ENCODE measurements at regions not wholly inside any gene's neighbourhood (a gene's known extent, or its start where the extent isn't known, plus 50 kb on each side); places are given as distances from the start of the nearest gene placed in this dataset.
"Not testable (repeated sequence)": the region's sequence is repeated elsewhere in the genome, so short reads cannot be mapped to it uniquely, and the experiment has no call there.

- Histone ChIP-seq H3K9me2 (replicated peaks; ENCODE audit: low read depth, low read length) (no peaks in the 10 kb centered on the region), H2AFZ (ENCODE audit: low read length) (no peak overlapping the region), H3K9me3 (ENCODE audit: insufficient read depth, low read depth, low read length) (peaks cover 15% of the 10 kb centered on the region; the same call in 1 of the 2 replicates), H3K79me2 (ENCODE audit: insufficient read depth, low read length) (no peaks in the 10 kb centered on the region), H3K9ac (ENCODE audit: low read depth, low read length, poor library complexity, severe bottlenecking) (no peak overlapping the region), H4K20me1 (ENCODE audit: insufficient read depth, low read length, poor library complexity, severe bottlenecking) (no peaks in the 10 kb centered on the region), H3F3A (ENCODE audit: low read depth) (no peaks in the 10 kb centered on the region), H3K27me3 (ENCODE audit: insufficient read depth, low read length, poor library complexity, severe bottlenecking) (no peaks in the 10 kb centered on the region), H3K36me3 (ENCODE audit: insufficient read depth, low read length) (no peaks in the 10 kb centered on the region), H3K4me1 (ENCODE audit: insufficient read depth, low read length, poor library complexity, severe bottlenecking) (no peaks in the 10 kb centered on the region), H3K4me3 (ENCODE audit: low read length, poor library complexity, severe bottlenecking) (no peak overlapping the region), H3K4me2 (ENCODE audit: low read depth, low read length, poor library complexity, severe bottlenecking) (no peak overlapping the region)
- no peak for TF ChIP-seq EZH2phosphoT487 (IDR thresholded peaks at IDR 0.05; ENCODE audit: borderline replicate concordance)
- no peak for TF ChIP-seq CTCF (conservative IDR thresholded peaks at IDR 0.05; ENCODE audit: low read length)
These were observed 192.8 kb downstream of the UBE3A start for GRCh38 chr15:25245801-25246622.

- H3K79me2 ChIP-seq (ENCODE audit: insufficient read depth, low read length): no peaks in the 10 kb centered on the region
- H3F3A ChIP-seq (ENCODE audit: low read depth): no peaks in the 10 kb centered on the region
- no peaks in the 10 kb centered on the region for H3K4me1 ChIP-seq (ENCODE audit: insufficient read depth, low read length, poor library complexity, severe bottlenecking)
- no peak for TF ChIP-seq CTCF (conservative IDR thresholded peaks at IDR 0.05; ENCODE audit: low read length)
- TF ChIP-seq EZH2phosphoT487 (IDR thresholded peaks at IDR 0.05; ENCODE audit: borderline replicate concordance): no peak
- H3K9me3 ChIP-seq (ENCODE audit: insufficient read depth, low read depth, low read length): peaks cover 18% of the 10 kb centered on the region; the same call in 1 of the 2 replicates
- no peaks in the 10 kb centered on the region for H3K27me3 ChIP-seq (ENCODE audit: insufficient read depth, low read length, poor library complexity, severe bottlenecking)
- no peak overlapping the region for H2AFZ ChIP-seq (ENCODE audit: low read length)
- no peak overlapping the region for H3K4me2 ChIP-seq (ENCODE audit: low read depth, low read length, poor library complexity, severe bottlenecking)
- H3K9ac ChIP-seq (ENCODE audit: low read depth, low read length, poor library complexity, severe bottlenecking): no peak overlapping the region
- no peaks in the 10 kb centered on the region for H3K9me2 ChIP-seq (replicated peaks; ENCODE audit: low read depth, low read length)
- H4K20me1 ChIP-seq (ENCODE audit: insufficient read depth, low read length, poor library complexity, severe bottlenecking): no peaks in the 10 kb centered on the region
- H3K36me3 ChIP-seq (ENCODE audit: insufficient read depth, low read length): no peaks in the 10 kb centered on the region
- no peak overlapping the region for H3K4me3 ChIP-seq (ENCODE audit: low read length, poor library complexity, severe bottlenecking)
These were observed 192.0 kb downstream of the UBE3A start for GRCh38 chr15:25246641-25247406.

GRCh38 chr15:25247407-25248038 is 191.3 kb downstream of the UBE3A start:
- Histone ChIP-seq H3K27me3 (ENCODE audit: insufficient read depth, low read length, poor library complexity, severe bottlenecking) (no peaks in the 10 kb centered on the region), H4K20me1 (ENCODE audit: insufficient read depth, low read length, poor library complexity, severe bottlenecking) (no peaks in the 10 kb centered on the region), H3K9ac (ENCODE audit: low read depth, low read length, poor library complexity, severe bottlenecking) (no peak overlapping the region), H3K79me2 (ENCODE audit: insufficient read depth, low read length) (no peaks in the 10 kb centered on the region), H3K4me3 (ENCODE audit: low read length, poor library complexity, severe bottlenecking) (no peak overlapping the region), H3K36me3 (ENCODE audit: insufficient read depth, low read length) (no peaks in the 10 kb centered on the region), H2AFZ (ENCODE audit: low read length) (no peak overlapping the region), H3K4me2 (ENCODE audit: low read depth, low read length, poor library complexity, severe bottlenecking) (no peak overlapping the region), H3K4me1 (ENCODE audit: insufficient read depth, low read length, poor library complexity, severe bottlenecking) (no peaks in the 10 kb centered on the region), H3K9me2 (replicated peaks; ENCODE audit: low read depth, low read length) (no peaks in the 10 kb centered on the region), H3K9me3 (ENCODE audit: insufficient read depth, low read depth, low read length) (peaks cover 18% of the 10 kb centered on the region; the same call in 1 of the 2 replicates), H3F3A (ENCODE audit: low read depth) (no peaks in the 10 kb centered on the region)
- TF ChIP-seq EZH2phosphoT487 (IDR thresholded peaks at IDR 0.05; ENCODE audit: borderline replicate concordance) (no peak), CTCF (conservative IDR thresholded peaks at IDR 0.05; ENCODE audit: low read length) (no peak)

- not testable (repeated sequence) for H4K20me1 ChIP-seq (ENCODE audit: insufficient read depth, low read length, poor library complexity, severe bottlenecking)
These were observed 190.7 kb downstream of the UBE3A start for GRCh38 chr15:25248087-25248486.

More at GRCh38 chr15:25248087-25248486, 190.7 kb downstream of the UBE3A start:
- not testable (repeated sequence) for H3K36me3 ChIP-seq (ENCODE audit: insufficient read depth, low read length); H2AFZ ChIP-seq (ENCODE audit: low read length); H3K9ac ChIP-seq (ENCODE audit: low read depth, low read length, poor library complexity, severe bottlenecking); H3K79me2 ChIP-seq (ENCODE audit: insufficient read depth, low read length); H3K9me2 ChIP-seq (replicated peaks; ENCODE audit: low read depth, low read length); H3F3A ChIP-seq (ENCODE audit: low read depth); H3K4me3 ChIP-seq (ENCODE audit: low read length, poor library complexity, severe bottlenecking); H3K4me1 ChIP-seq (ENCODE audit: insufficient read depth, low read length, poor library complexity, severe bottlenecking); H3K27me3 ChIP-seq (ENCODE audit: insufficient read depth, low read length, poor library complexity, severe bottlenecking); H3K4me2 ChIP-seq (ENCODE audit: low read depth, low read length, poor library complexity, severe bottlenecking)
- H3K9me3 ChIP-seq (ENCODE audit: insufficient read depth, low read depth, low read length): peaks cover 13% of the 10 kb centered on the region; the same call in 1 of the 2 replicates
